OCI-LY7 (cell line): ENCODE measurements at regions not wholly inside any gene's neighbourhood (a gene's known extent, or its start where the extent isn't known, plus 50 kb on each side); places are given as distances from the start of the nearest gene placed in this dataset.

ENCODE experiments used
- BruUV-seq: library from RNA; stranded (reverse); fragments of 400-500 nt; replicated peaks from 2 replicates; lab custom pipeline; 2021; lab: Mats Ljungman, UMichigan
- CTCF ChIA-PET: fragments of 300-600 bp; sonication (Branson Sonifier 250); formaldehyde crosslinking; loops from one replicate; lab custom pipeline; 2022; ENCODE audit warnings: antibody characterized with exemption; ENCODE audit not compliant: unreplicated experiment; lab: Charles Lee
- POLR2A ChIA-PET: fragments of 300-600 bp; sonication (Branson Sonifier 250); formaldehyde crosslinking; loops from one replicate; lab custom pipeline; 2022; ENCODE audit warnings: antibody characterized with exemption; lab: Charles Lee
- DNase-seq: peaks from one replicate; pipeline ENCODE4 v3.0.0-alpha.2; 2015; ENCODE audit warnings: low spot score
- H2AFZ ChIP-seq: fragments of 200-600 bp; sonication (generic), shearing (Covaris generic); 2 replicates; pipeline ENCODE4 v1.6.1; 2014; ENCODE audit warnings: mild to moderate bottlenecking, antibody characterized with exemption, low read length, moderate library complexity
- H3K27ac ChIP-seq: fragments of 200-600 bp; sonication (generic); 2 replicates; pipeline ENCODE4 v1.5.1; 2014; ENCODE audit warnings: mixed run types, low read depth, mild to moderate bottlenecking, moderate library complexity, low read length, inconsistent platforms; ENCODE audit not compliant: poor library complexity, severe bottlenecking
- H3K36me3 ChIP-seq: fragments of 200-600 bp; sonication (generic); 2 replicates; pipeline ENCODE4 v1.6.1; 2014; ENCODE audit warnings: mild to moderate bottlenecking, antibody characterized with exemption, low read length, moderate library complexity, mixed read lengths; ENCODE audit not compliant: insufficient read depth
- H3K4me1 ChIP-seq: fragments of 200-600 bp; sonication (generic); 2 replicates; pipeline ENCODE4 v1.5.1; 2014; ENCODE audit warnings: mild to moderate bottlenecking, low read length; ENCODE audit not compliant: insufficient read depth, poor library complexity, severe bottlenecking
- H3K4me2 ChIP-seq: fragments of 200-600 bp; sonication (generic); 2 replicates; pipeline ENCODE4 v1.6.1; 2014; ENCODE audit warnings: mild to moderate bottlenecking, low read length
- H3K4me3 ChIP-seq: fragments of 200-600 bp; sonication (generic); 2 replicates; pipeline ENCODE4 v1.5.1; 2014; ENCODE audit warnings: mild to moderate bottlenecking, low read depth, low read length; ENCODE audit not compliant: poor library complexity, severe bottlenecking
- H3K79me2 ChIP-seq: fragments of 200-600 bp; sonication (generic); 2 replicates; pipeline ENCODE4 v1.6.1; 2016; ENCODE audit warnings: low read depth, mild to moderate bottlenecking, low read length, moderate library complexity, mixed read lengths; ENCODE audit not compliant: insufficient read depth
- H3K9me2 ChIP-seq: fragments of 200-600 bp; sonication (generic); 2 replicates; pipeline ENCODE4 v1.6.1; 2016; ENCODE audit warnings: mild to moderate bottlenecking, low read length, mixed read lengths; ENCODE audit not compliant: insufficient read depth
- H3K9me3 ChIP-seq: fragments of 200-600 bp; sonication (generic); 2 replicates; pipeline ENCODE4 v1.6.1; 2014; ENCODE audit warnings: mild to moderate bottlenecking, mixed run types, low read length, mixed read lengths
- H4K20me1 ChIP-seq: fragments of 200-600 bp; sonication (generic); 2 replicates; pipeline ENCODE4 v1.6.1; 2014; ENCODE audit warnings: mild to moderate bottlenecking, antibody characterized with exemption, low read length, moderate library complexity, mixed read lengths; ENCODE audit not compliant: insufficient read depth
- CTCF ChIP-seq: fragments of 200-600 bp; sonication (generic); conservative IDR thresholded peaks from 2 replicates; pipeline ENCODE4 v1.5.1; 2014; ENCODE audit warnings: mild to moderate bottlenecking, antibody characterized with exemption, low read length, moderate library complexity, mixed read lengths
- EZH2phosphoT487 ChIP-seq: fragments of 200-600 bp; sonication (generic); IDR thresholded peaks from 2 replicates; pipeline ENCODE4 v1.6.1; 2018; ENCODE audit warnings: low read depth, borderline replicate concordance, mild to moderate bottlenecking, mixed run types, antibody characterized with exemption, low read length, moderate library complexity, mixed read lengths
- intact Hi-C: fragments of 100-400 bp; cut with micrococcal nuclease; formaldehyde crosslinking; loops from one replicate; pipeline ENCODE4 v1.10.0; 2022; ENCODE audit not compliant: unreplicated experiment

DNA sequence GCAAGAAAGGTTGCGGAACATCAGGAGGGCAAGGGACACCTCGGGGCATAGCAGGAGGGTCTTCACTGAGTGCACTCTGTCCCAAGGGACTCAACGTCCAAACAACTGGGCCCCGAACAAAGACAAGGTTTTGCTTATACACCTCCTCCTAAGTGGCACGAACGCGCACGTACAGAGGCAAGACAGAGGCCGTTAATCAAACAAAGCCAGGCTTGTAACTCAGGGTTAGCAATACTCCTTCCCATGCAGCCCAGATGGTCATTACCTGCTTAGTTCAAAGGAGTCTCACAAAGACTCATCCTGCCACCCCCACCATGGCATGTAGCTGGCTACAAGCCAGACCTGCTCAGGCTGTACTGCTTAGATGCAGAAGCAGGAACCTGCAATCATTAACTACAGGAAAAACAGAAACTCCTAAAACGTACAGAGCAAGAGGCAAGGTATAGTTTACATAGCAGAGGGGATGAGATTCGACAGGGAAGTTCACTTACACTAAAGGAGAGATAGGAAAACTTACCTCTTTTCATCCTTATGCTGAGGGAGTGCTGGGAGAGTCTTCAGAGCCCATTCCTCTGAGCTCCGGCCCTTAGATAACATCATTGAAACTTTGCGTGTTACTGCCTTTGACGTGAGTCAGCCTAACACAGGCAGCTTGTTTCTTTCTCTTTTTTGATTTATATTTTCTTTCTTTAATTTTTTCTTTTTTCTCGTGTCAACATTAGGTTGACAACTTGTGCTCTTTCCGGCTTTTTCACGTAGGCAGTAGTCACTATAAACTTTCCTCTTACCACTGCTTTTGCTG lies 1319.1 kb downstream of the TMEM121 start:
- BruUV-seq = TSS peak; percentile 60
- TF ChIP-seq CTCF (no peak), EZH2phosphoT487 (no peak)
- Histone ChIP-seq H3K36me3 (peaks cover 14% of the 10 kb centered on the region; the same call in 1 of the 2 replicates), H2AFZ (peak overlapping the region; percentile 47; the same call in 1 of the 2 replicates), H3K27ac (peak overlapping the region; percentile 98), H3K9me2 (no peaks in the 10 kb centered on the region), H3K9me3 (no peaks in the 10 kb centered on the region), H3K4me3 (peak overlapping the region; percentile 87), H3K4me2 (peak overlapping the region; percentile 93), H3K4me1 (peaks cover 63% of the 10 kb centered on the region), H4K20me1 (no peaks in the 10 kb centered on the region), H3K79me2 (peaks cover 66% of the 10 kb centered on the region)
- ChIA-PET CTCF (interaction anchor here (2.3 to 3.3 kb wide), 2 partner anchors 14 to 28 kb away, joined by 10 to 22 read pairs; no protein-coding TSS in a partner anchor), POLR2A (interaction anchor here (0.8 to 3.3 kb wide), 3 partner anchors 22 to 32 kb away, joined by 3 to 15 read pairs (median 3); no protein-coding TSS in a partner anchor)
- intact Hi-C loops = no loop called here
- DNase-seq = peak; percentile 90

- peak; percentile 28 for DNase-seq
- Histone ChIP-seq H2AFZ (no peak overlapping the region; the same call in 1 of the 2 replicates), H4K20me1 (no peaks in the 10 kb centered on the region), H3K36me3 (peaks cover 17% of the 10 kb centered on the region; the same call in 1 of the 2 replicates), H3K4me3 (peak overlapping the region; percentile 87), H3K4me2 (peak overlapping the region; percentile 93), H3K4me1 (peaks cover 56% of the 10 kb centered on the region), H3K9me3 (no peaks in the 10 kb centered on the region), H3K27ac (peak overlapping the region; percentile 98), H3K79me2 (peaks cover 70% of the 10 kb centered on the region), H3K9me2 (no peaks in the 10 kb centered on the region)
- CTCF ChIA-PET = interaction anchor here (1.1 to 2.3 kb wide), 2 partner anchors 15 to 27 kb away, joined by 6 to 10 read pairs; no protein-coding TSS in a partner anchor
- intact Hi-C loops = no loop called here
- BruUV-seq = no TSS peak
- TF ChIP-seq EZH2phosphoT487 (no peak), CTCF (no peak)
- POLR2A ChIA-PET = interaction anchor here (0.6 to 3.3 kb wide), 6 partner anchors 9 to 32 kb away, joined by 3 to 15 read pairs (median 3); no protein-coding TSS in a partner anchor
Measured at GRCh38 chr14:106846218-106846617, 1319.8 kb downstream of the TMEM121 start.
